OCI-M1 (cell line): ENCODE measurements at regions not wholly inside any gene's neighbourhood (a gene's known extent, or its start where the extent isn't known, plus 50 kb on each side); places are given as distances from the start of the nearest gene placed in this dataset.

Experiments used
- DNase-seq: peaks from one replicate; lab custom pipeline; 2025; lab: John Stamatoyannopoulos, UW

DNA sequence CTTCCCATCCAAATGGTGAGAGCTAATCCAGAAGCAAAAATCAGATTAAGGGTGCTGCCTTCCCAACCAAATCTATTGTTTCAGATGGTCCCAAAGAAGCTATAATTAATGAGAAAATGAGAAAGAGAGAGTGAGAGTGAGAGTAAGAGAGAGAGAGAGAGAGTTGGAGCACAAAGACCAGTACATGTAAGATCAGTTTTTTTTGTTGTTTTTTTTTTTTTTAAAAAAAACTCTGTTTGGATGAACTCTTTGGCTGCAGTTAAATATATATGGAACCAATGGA lies 305.6 kb downstream of the PTEN start:
- no peak for DNase-seq

DNA sequence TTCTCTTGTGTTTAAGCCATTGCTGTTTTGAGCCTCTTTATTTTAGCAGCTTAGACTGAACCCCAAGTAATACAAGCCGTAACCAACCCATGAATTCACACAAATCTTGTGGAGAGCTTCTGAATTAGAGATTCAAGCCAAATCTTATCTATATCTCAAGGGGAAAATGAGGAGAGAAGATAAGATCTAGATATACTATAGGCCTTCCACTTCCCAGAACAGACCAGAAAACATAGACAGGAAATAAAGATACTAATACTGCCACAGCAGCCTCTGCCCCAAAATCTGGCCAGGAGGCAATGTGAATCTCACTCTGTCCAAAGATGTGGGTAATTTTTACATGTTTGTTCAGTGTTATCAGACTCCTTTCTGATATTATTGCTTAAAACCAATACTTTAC lies 307.2 kb downstream of the PTEN start:
- DNase-seq: no peak

DNA sequence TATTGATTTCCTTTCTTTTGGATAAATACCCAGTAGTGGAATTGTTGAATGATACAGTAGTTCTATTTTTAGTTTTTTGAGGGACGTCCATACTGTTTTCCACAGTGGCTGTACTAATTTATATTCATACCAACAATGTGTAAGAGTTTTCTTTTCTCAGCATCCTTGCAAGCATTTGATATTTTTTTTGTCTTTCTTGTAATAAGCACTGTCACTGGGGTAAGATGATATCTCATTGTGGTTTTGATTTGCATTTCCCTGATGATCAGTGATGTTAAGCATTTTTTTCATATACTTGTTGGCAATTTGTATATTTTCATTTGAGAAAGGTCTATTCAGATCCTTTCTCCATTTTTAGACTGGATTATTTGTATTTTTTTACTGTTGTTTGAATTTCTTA lies 308.7 kb downstream of the PTEN start:
- no peak for DNase-seq

DNA sequence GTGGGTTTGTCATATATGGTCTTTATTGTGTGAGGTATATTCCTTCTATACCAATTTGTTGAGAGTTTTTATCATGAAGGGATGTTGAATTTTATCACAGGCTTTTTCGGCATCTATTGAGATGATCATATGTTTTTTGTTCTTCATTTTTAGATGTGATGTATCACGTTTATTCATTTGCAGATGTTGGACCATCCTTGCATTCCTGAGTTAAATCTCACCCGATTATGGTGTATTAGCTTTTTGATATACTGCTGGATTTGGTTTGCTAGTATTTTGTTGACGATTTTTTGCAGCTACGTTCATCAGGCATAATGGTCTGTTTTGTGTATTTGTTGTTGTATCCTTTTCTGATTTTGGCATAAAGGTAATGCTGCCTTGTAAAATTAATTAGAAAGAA lies 311.0 kb downstream of the PTEN start:
- no peak for DNase-seq

GRCh38 chr10:88178758-88179157 lies 315.3 kb downstream of the PTEN start:
- DNase-seq: no peak

- no peak for DNase-seq
These were observed 316.4 kb downstream of the PTEN start for GRCh38 chr10:88179831-88180230.

DNA sequence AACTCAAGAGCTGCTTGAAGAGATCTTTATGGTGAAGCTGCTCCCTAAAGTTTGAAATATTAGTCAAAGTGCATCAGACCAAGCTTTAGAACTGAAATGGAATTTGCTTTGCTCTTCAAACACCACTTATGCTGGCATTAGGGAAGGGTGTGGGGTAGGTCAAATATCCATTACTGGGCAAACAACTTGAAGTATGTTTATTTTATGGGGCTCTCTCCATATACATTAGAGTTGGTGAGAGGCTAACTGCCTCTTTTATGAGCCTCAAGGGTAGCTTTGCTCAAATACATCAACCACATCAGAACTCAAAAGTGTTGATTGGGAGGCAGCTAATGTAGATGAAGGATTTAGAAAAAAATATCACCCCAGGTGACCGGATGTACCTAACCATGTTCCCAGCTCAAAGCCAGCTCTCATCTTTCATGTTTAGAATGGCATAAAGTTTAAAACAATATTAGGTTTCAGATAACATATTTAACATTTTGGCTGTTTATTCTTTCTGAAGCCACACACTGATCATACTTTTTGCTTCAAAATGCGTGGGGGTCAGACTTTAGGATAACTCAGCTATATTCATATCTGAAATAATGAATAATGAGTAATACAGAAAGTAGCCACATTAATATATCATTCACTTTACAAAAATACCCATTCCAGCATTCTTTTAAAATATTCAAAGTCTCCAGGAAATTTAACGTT lies 318.6 kb downstream of the PTEN start:
- no peak for DNase-seq

- no peak for DNase-seq
These were observed 319.1 kb downstream of the PTEN start for GRCh38 chr10:88182601-88182930.

DNA sequence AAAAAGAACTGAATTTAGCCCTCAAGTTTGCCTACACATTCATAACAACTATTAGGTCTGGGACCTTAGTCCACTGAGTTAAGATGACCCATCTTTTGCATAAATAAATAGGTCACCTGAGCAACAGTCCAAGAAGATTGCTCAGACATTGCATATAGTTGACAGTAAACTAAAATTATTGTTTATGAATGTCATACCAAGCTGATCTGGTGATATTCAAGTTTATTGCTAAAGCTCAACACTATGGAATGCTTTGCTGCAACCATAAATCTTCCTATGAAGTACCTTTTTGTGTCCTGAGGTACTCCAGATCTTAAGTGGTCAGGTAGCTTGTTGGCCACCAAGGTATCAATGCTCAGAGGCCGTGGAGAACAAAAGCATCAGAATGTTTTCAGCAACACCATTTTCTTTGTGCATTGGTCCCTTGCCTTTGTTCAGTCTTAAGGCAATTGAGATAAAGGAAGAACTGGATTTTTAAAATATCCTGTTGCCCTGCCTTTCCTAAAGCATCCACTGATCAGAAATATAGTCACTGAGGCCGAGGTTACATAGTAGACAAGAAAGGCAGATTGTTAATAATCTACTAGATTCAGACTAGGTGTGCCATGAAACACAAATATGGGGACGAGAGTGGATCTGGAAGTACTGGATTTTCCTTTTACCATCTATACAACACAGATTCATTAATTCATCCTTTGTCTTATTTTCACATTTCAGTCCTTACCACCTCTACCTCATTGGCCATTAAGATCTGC lies 321.3 kb downstream of the PTEN start:
- DNase-seq: no peak

GRCh38 chr10:88185830-88186229 lies 322.4 kb downstream of the PTEN start:
- peak; percentile 37 for DNase-seq

GRCh38 chr10:88186335-88186734 lies 322.9 kb downstream of the PTEN start:
- no peak for DNase-seq

DNA sequence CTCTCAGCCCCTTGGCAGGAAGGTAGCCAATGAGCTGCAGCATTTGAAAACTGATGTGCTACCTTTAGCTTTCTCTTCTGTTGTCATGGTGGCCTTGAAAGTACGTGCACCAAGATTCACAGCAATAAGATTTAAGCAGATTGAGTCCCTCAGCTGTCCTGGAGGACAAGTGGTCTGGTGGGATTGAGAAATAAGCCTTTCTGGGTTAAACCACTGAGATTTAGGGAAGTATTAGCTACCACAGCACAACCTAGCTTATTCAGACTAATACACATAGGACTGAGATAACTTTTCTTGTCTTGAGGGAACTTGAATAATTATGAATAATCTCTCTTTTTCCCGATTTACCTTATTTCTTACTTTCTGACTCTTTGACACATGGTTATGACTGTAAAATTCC lies 324.0 kb downstream of the PTEN start:
- peak; percentile 52 for DNase-seq

GRCh38 chr10:88190123-88190522 lies 326.7 kb downstream of the PTEN start:
- DNase-seq: no peak

- DNase-seq: no peak
These were observed 327.3 kb downstream of the PTEN start for GRCh38 chr10:88190540-88191235.

- DNase-seq: no peak
These were observed 329.6 kb downstream of the PTEN start for GRCh38 chr10:88193018-88193417.

GRCh38 chr10:88194041-88194887 lies 330.8 kb downstream of the PTEN start:
- peak; percentile 36 for DNase-seq

GRCh38 chr10:88194961-88195367 lies 331.5 kb downstream of the PTEN start:
- DNase-seq: no peak

GRCh38 chr10:88195841-88196240 lies 332.4 kb downstream of the PTEN start:
- no peak for DNase-seq

- peak; percentile 53 for DNase-seq
These were observed 332.9 kb downstream of the PTEN start for GRCh38 chr10:88196291-88196690.

DNA sequence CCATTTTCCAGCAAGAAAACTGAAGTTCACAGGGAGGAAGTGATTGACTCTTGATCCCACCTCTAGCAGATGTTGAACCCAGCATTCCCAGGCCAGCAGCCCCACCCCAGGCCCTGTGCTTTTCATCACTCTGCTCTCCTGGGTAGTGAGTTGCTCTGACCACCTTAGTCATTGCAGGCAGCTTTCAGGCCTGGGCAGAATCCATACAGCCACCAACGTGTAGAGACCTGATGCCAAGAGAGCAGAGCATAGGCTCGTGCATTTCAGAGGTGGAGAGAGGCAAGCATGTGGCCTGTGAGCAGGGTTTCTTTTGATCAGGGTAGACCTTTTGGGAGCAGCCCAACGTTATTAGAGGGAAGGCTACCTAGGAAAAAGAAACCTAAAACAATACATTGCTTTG lies 334.6 kb downstream of the PTEN start:
- no peak for DNase-seq

GRCh38 chr10:88200312-88201032 lies 337.0 kb downstream of the PTEN start:
- DNase-seq: no peak
